HUES6 (cell line): ENCODE measurements at regions not wholly inside any gene's neighbourhood (a gene's known extent, or its start where the extent isn't known, plus 50 kb on each side); places are given as distances from the start of the nearest gene placed in this dataset.

ENCODE experiments used
- H3K27ac ChIP-seq: 2 replicates; pipeline ENCODE4 v1.7.0; 2013; ENCODE audit warnings: low read depth, mild to moderate bottlenecking, low read length, inconsistent platforms
- H3K27me3 ChIP-seq: 2 replicates; pipeline ENCODE4 v1.6.1; 2013; ENCODE audit warnings: low read length; ENCODE audit not compliant: control insufficient read depth, insufficient read depth
- H3K36me3 ChIP-seq: 2 replicates; pipeline ENCODE4 v1.6.1; 2013; ENCODE audit warnings: low read length; ENCODE audit not compliant: control insufficient read depth, insufficient read depth
- H3K4me1 ChIP-seq: 2 replicates; pipeline ENCODE4 v1.6.1; 2013; ENCODE audit warnings: low read length; ENCODE audit not compliant: control insufficient read depth, insufficient read depth
- H3K4me3 ChIP-seq: 2 replicates; pipeline ENCODE4 v1.5.1; 2013; ENCODE audit warnings: low read depth, low read length
- H3K9ac ChIP-seq: one replicate; pipeline ENCODE4 v1.6.1; 2013; ENCODE audit warnings: mild to moderate bottlenecking, low read length
- H3K9me3 ChIP-seq: 2 replicates; pipeline ENCODE4 v1.6.1; 2013; ENCODE audit warnings: low read depth, low read length; ENCODE audit not compliant: control insufficient read depth, insufficient read depth

GRCh38 chr4:26105815-26106699, 192.0 kb downstream of the SMIM20 start:
- no peak overlapping the region for H3K27ac ChIP-seq

DNA sequence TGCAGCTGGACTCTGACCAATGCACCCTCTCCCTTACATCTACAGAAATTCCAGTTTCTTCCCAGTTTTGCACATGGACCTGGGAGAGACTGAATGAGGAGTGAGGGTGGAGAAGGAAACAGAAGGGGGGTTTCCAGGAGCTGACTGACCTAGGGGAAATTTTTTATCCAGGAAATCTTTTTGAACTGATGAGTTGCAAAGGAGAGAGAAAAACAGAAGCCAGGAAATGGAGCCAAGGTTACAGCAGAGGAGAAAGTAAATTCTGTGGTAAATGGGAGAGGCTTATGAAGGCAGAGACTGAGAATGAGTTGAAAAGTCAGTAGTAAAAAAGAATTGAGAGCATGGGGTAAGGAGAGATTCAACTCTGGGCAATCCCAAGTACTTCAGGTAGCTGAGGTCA, 192.8 kb downstream of the SMIM20 start:
- Histone ChIP-seq H3K4me1 (no peaks in the 10 kb centered on the region), H3K4me3 (no peak overlapping the region), H3K9me3 (0 out of 2 replicates have a peak, but pooled peaks cover 4% of the 10 kb centered on the region), H3K27me3 (no peaks in the 10 kb centered on the region), H3K27ac (no peak overlapping the region), H3K9ac (no peak overlapping the region), H3K36me3 (no peaks in the 10 kb centered on the region)

More at GRCh38 chr4:26105815-26106699, 192.0 kb downstream of the SMIM20 start:
- Histone ChIP-seq H3K4me3 (no peak overlapping the region), H3K27me3 (no peaks in the 10 kb centered on the region), H3K36me3 (no peaks in the 10 kb centered on the region), H3K9ac (no peak overlapping the region), H3K4me1 (no peaks in the 10 kb centered on the region), H3K9me3 (no peaks in the 10 kb centered on the region)

DNA sequence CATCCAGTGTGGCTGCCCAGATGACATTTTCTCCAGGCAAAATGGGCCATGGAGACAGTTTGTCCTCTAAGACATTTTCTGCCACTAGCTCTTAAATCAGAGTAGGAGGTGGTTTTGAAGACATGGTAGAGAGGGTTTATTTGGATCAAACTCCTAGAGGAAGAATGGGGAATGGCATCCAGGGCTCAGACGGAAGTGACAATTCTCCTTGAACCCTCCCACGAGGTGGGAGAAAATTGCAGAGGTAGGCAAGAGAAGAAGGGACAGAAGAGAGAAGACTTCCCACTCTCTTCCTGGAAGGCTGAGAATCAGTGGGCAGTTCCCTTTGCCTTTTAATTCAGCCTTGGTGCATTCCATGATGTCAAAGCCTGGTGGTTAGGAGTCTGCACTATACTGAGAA, 194.0 kb downstream of the SMIM20 start:
- Histone ChIP-seq H3K4me3 (no peak overlapping the region), H3K9me3 (peaks cover 13% of the 10 kb centered on the region), H3K27ac (no peak overlapping the region), H3K27me3 (no peaks in the 10 kb centered on the region), H3K36me3 (no peaks in the 10 kb centered on the region), H3K4me1 (no peaks in the 10 kb centered on the region), H3K9ac (no peak overlapping the region)

GRCh38 chr4:26110493-26110892, 196.5 kb downstream of the SMIM20 start:
- H3K9me3 ChIP-seq, result peaks cover 20% of the 10 kb centered on the region
- no peaks in the 10 kb centered on the region for H3K4me1 ChIP-seq
- H3K4me3 ChIP-seq, result no peak overlapping the region
- H3K9ac ChIP-seq, result no peak overlapping the region
- no peaks in the 10 kb centered on the region for H3K27me3 ChIP-seq
- H3K27ac ChIP-seq, result no peak overlapping the region
- no peaks in the 10 kb centered on the region for H3K36me3 ChIP-seq

- no peaks in the 10 kb centered on the region for H3K27me3 ChIP-seq
- no peak overlapping the region for H3K9ac ChIP-seq
- H3K9me3 ChIP-seq, result peaks cover 20% of the 10 kb centered on the region
- no peaks in the 10 kb centered on the region for H3K36me3 ChIP-seq
- no peak overlapping the region for H3K27ac ChIP-seq
- no peaks in the 10 kb centered on the region for H3K4me1 ChIP-seq
- H3K4me3 ChIP-seq, result no peak overlapping the region
These were observed 199.4 kb downstream of the SMIM20 start for GRCh38 chr4:26113339-26113940.

DNA sequence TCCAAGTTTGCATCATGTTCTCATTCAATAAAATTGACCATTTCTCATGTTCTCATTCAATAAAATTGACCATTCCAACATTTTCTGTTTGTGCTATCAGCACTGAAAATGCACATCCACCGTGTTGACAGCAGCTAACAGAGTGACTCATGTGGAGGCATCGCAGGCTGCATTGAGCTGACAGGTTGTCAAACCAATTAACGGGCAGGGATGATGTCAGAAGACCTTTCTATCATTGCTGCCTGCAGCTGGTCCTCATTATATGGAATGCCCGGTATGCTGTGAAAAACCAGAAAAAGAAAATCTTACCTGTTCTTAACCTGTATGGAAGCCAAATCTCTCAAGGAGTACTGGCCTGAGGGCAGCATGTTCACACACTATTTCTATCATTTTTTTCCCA, 202.0 kb downstream of the SMIM20 start:
- Histone ChIP-seq H3K27ac (no peak overlapping the region), H3K9me3 (peaks cover 20% of the 10 kb centered on the region), H3K9ac (no peak overlapping the region), H3K4me3 (no peak overlapping the region), H3K27me3 (no peaks in the 10 kb centered on the region), H3K36me3 (no peaks in the 10 kb centered on the region), H3K4me1 (no peaks in the 10 kb centered on the region)

DNA sequence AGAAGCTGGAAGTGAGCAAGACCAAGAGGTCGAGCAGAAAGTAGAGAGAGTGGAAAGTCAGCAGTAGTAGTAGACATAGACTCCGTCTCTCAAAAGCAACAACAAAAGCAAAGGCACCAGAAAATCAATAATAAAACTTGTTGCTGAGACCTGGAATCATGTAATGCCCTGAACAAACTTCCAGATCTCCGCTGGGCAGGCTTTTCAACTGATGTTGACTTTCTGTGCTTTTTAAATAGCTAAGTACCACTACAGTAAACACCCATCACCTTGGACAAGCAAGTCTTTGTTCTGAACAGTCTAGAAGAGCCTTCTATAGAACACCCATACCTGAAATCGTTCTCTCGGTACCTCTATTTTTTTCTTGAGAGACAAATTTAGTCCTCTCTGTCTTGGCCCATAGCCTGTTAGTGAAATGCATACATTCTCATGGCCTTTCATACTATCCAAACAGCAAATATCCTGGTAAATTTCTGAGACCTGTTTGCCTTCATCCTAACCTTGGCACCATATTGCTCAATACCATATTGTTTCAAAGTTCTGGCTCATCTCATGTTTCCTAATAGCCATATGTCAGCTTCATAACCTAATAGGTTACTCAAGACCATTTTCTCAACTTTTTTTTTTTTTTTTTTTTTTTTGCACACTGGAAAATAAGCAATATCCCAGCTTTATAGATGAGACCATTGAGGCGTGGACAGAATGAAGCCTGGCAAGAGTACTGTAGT, 200.6 kb upstream of the RBPJ start:
- Histone ChIP-seq H3K9me3 (no peaks in the 10 kb centered on the region), H3K27ac (no peak overlapping the region), H3K9ac (no peak overlapping the region), H3K36me3 (no peaks in the 10 kb centered on the region), H3K4me3 (no peak overlapping the region), H3K4me1 (no peaks in the 10 kb centered on the region), H3K27me3 (no peaks in the 10 kb centered on the region)

GRCh38 chr4:26122690-26123089, 198.1 kb upstream of the RBPJ start:
- Histone ChIP-seq H3K27me3 (no peaks in the 10 kb centered on the region), H3K36me3 (no peaks in the 10 kb centered on the region), H3K4me1 (no peaks in the 10 kb centered on the region), H3K27ac (no peak overlapping the region), H3K9ac (no peak overlapping the region), H3K4me3 (no peak overlapping the region), H3K9me3 (no peaks in the 10 kb centered on the region)

DNA sequence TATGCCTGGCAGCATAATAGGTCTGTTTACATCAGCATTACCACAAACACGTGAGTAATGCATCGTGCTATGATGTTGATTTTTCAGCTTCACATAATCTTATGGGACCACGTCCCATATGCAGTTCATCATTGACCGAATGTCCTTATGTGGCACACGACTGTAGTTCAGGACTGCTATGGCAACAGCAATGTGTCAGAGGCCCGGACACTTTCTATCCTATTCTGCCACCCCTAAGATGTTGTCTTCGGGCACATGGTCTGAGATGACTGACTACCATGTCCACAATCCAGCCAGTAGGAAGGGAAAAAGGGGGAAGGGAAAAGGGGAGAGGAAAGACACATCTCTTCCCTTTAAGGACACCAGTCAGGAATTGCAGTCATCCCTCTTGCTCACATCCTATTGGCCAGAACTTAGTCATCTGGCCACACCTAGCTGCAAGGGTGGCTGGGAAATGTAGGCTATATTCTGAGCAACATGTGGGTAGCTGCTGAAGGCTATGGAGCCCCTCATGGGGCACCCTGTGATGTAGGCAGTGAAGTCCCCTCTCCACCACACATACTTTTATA, 196.0 kb upstream of the RBPJ start:
- Histone ChIP-seq H3K36me3 (no peaks in the 10 kb centered on the region), H3K27me3 (no peaks in the 10 kb centered on the region), H3K4me1 (no peaks in the 10 kb centered on the region), H3K9me3 (peaks cover 6% of the 10 kb centered on the region; the same call in 1 of the 2 replicates), H3K9ac (no peak overlapping the region), H3K4me3 (no peak overlapping the region), H3K27ac (no peak overlapping the region)

DNA sequence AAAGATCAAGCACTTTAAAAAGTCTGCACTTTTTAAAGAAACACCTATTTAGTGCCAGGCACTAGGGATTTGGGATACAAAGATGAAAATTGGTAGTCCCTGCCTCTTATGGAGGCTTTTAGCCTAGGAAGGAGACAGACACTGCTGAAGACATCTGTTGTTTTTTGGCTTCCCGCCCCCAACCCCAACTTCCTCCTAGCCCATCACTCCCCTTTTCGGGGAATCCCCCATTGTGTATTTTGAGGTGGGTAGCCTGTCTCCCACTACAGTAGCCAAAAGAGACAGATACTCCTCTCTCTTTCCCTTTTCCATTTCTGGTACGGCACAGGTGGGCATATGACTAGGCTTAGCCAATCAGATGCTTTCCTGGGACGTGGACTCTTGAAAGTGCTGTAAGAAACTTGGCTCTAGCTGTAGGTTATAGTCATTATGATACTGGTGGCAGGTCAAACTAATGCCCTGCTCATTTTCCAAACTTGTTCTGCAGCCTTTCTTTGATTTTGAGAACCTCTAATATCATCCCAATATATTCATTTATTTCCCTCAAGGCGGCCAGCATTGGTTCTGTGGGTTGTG, 194.6 kb upstream of the RBPJ start:
- no peaks in the 10 kb centered on the region for H3K36me3 ChIP-seq
- no peak overlapping the region for H3K27ac ChIP-seq
- H3K4me1 ChIP-seq, result no peaks in the 10 kb centered on the region
- H3K9me3 ChIP-seq, result peaks cover 6% of the 10 kb centered on the region; the same call in 1 of the 2 replicates
- no peaks in the 10 kb centered on the region for H3K27me3 ChIP-seq
- no peak overlapping the region for H3K9ac ChIP-seq
- H3K4me3 ChIP-seq, result no peak overlapping the region
